ENCODE measurements at regions not wholly inside any gene's neighbourhood (a gene's known extent, or its start where the extent isn't known, plus 50 kb on each side); places are given as distances from the start of the nearest gene placed in this dataset.
A peak's percentile ranks its signal among the peaks of the same experiment; 100 is the strongest.
"Not testable (repeated sequence)": the region's sequence is repeated elsewhere in the genome, so short reads cannot be mapped to it uniquely, and the experiment has no call there.

DNA sequence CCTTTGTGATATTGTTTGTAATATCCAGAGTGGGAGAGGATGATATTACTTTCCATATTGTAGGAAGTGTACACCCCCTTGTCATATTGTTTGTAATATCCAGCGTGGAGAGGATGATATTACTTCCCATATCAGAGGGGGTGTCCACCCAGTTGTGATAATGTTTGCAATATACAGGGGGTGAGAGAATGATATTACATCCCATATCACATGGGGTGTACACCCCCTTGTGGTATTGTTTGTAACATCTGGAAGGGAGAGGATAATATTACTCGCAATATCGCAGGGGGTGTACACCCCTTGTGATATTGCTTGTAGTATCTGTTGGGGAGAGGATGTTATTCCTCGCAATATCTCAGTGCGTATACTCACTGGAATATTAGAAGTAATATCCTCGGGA lies 61.5 kb downstream of the PRSS23 start:
- DNase-seq (ENCODE audit: low read depth in 1 of 2, low spot score in 1 of 2), result no peak
- in situ Hi-C loops (cut with HindIII; ENCODE audit: low pct_unique_long_range_greater_than_20kb, low sequenced_read_pairs), result no loop called here
- TF ChIP-seq JUND (IDR thresholded peaks at IDR 0.05; ENCODE audit: low read depth), result no peak

DNA sequence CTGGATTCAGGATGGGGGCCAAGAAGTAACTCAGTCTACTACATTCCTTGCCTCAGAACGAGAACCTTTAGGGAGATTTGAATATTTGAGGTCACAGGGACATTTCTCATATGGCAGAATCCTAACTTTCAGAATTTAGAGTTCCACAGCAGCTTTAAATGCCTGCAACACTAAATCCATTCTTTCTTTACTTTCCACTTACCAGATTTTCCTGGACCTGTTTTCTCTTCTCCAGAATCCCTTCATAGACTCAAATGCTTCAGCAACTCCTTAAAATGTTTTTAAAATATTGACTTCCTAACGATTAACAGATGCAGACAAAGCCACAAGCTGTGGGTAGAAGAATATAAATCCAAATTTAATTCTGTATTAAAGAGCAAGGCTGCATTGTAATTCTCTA lies 63.1 kb downstream of the PRSS23 start:
- in situ Hi-C loops (cut with HindIII; ENCODE audit: low pct_unique_long_range_greater_than_20kb, low sequenced_read_pairs), result no loop called here
- DNase-seq (ENCODE audit: low read depth in 1 of 2, low spot score in 1 of 2), result no peak
- no peak for TF ChIP-seq JUND (IDR thresholded peaks at IDR 0.05; ENCODE audit: low read depth)

DNA sequence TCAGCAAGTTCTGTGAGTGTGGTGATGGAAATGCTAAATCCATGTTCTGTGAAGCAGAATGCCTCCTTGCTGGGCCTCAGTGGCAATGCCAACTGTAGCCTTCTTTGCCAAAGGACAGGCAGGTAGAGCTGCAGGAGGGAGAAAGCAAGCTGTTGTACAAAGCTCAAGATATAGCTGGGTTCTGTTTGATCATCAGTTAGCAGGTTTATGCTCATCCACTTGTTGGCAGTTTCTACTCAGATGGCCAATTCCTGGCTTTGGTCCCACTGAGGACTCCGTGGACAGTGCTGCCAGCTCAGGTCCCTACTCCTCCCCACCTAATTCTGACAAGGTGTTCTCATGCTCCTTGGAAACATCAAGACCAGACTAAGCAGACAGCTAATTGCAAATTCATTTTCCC lies 65.1 kb downstream of the PRSS23 start:
- no peak for DNase-seq (ENCODE audit: low read depth in 1 of 2, low spot score in 1 of 2)
- TF ChIP-seq JUND (IDR thresholded peaks at IDR 0.05; ENCODE audit: low read depth), result no peak
- in situ Hi-C loops (cut with HindIII; ENCODE audit: low pct_unique_long_range_greater_than_20kb, low sequenced_read_pairs), result no loop called here

DNA sequence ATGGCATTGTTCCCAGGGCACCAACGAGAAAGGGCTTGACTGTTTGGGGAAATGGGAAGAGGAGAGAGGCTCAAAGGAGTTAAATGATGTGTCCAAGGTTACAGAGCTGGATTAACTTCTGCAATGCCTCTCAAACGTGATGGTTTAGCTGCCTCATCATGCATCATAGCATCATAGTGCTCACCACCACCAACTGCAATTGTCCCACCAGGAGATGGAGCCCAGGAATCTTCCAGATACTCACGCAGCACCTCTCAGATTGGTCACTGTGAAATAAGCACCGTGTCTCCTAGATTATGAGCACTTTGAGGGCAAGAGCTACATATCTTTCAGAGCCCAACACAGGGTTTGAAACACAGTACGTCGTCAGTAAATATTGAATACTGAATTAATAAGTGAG lies 69.2 kb downstream of the PRSS23 start:
- peak in 1 of 2 experiments; percentile 10 for DNase-seq (ENCODE audit: low read depth in 1 of 2, low spot score in 1 of 2)

DNA sequence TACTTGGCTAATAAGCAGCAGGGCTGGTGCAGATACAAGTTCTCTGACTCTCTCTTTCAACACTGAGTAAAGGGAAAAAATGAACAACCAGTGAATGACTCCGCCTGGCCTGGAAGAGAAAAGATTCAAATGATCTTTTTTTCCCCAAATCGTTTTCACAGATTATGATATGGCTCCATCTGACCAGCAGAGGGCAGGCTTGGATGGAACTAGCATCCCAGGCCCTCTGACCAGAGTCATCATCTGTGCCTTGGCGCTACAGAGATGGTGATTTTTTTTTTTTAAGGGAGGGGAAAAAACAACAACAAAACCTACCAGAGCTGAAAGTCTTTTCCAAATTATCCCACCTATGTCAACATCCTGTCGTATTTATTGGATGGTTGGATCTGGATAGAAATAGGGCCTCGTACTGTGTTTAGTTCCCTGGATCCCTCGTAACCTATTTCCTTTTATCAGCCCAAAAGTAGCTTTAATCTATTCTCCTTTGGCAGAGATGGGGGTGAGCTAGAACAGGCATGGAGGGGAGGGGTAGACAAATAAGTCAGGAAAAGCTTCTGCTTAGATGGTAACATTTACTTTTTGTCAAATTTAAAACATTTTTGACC lies 69.7 kb downstream of the PRSS23 start:
- TF ChIP-seq JUND (IDR thresholded peaks at IDR 0.05; ENCODE audit: low read depth), result no peak
- in situ Hi-C loops (cut with HindIII; ENCODE audit: low pct_unique_long_range_greater_than_20kb, low sequenced_read_pairs), result no loop called here
- DNase-seq (ENCODE audit: low read depth in 1 of 2, low spot score in 1 of 2), result peak; percentile 60 to 72

More for the DNA sequence above, 69.2 kb downstream of the PRSS23 start:
- in situ Hi-C loops (cut with HindIII; ENCODE audit: low pct_unique_long_range_greater_than_20kb, low sequenced_read_pairs), result no loop called here
- TF ChIP-seq JUND (IDR thresholded peaks at IDR 0.05; ENCODE audit: low read depth), result no peak

DNA sequence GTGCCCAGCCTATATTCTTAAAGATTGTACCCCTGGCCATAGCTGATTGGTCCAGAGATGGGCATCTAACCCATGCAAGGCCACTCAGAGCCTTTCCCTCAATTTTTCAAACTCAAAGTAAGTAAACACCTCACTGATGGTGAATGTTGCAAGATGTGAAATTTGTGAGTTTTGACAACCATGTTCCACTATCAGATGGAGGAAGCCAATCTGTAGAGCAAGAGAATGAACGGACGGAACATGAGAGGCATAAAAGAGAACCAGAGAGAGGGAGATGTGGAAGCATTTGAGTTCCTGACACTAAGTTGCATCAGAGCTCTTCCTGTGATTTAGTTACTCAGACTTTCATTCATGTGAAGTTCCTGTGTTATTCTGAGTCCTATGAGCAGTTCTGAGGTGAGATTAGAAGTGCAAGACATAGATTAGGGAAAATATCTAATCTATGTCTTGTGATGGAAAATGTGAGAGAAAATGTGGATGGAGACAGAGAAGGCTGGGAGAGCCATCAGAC lies 73.3 kb downstream of the PRSS23 start:
- in situ Hi-C loops (cut with HindIII; ENCODE audit: low pct_unique_long_range_greater_than_20kb, low sequenced_read_pairs), result no loop called here
- DNase-seq (ENCODE audit: low read depth in 1 of 2, low spot score in 1 of 2), result no peak
- TF ChIP-seq JUND (IDR thresholded peaks at IDR 0.05; ENCODE audit: low read depth), result no peak

DNA sequence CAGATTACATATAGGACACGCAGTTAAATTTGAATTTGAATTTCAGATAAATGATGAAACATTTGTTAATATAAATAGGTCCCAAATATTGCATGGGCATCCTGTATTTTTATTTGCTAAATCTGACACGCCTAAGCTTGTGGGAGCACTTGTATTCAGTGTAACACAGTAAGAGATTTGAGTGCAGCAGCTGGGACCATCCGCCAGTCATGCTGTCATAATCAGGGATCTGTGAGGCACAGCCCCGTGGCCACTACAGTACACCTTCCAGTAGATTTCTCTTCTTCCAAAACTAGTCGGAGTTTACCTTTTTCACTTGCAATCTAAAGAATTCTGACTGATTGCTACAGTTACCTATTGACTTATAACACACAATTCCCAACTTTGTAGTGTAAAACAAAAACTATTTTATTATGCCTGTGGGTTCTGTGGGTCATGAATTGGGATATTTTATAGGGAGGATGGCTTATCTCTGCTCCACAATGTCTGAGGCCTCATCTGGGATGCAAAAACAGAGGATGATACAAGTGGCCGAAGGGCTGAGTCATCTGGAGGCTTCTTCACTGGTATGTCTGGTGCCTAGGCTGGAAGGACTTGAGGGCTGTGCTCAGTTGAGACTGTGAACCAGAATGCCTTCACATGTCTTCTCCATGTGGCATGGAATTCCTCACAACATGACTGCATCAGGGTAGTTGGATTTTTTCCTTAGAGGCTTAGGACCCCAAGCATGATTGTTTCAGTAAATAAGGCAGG lies 74.1 kb downstream of the PRSS23 start:
- in situ Hi-C loops (cut with HindIII; ENCODE audit: low pct_unique_long_range_greater_than_20kb, low sequenced_read_pairs), result no loop called here
- no peak for DNase-seq (ENCODE audit: low read depth in 1 of 2, low spot score in 1 of 2)
- TF ChIP-seq JUND (IDR thresholded peaks at IDR 0.05; ENCODE audit: low read depth), result no peak

DNA sequence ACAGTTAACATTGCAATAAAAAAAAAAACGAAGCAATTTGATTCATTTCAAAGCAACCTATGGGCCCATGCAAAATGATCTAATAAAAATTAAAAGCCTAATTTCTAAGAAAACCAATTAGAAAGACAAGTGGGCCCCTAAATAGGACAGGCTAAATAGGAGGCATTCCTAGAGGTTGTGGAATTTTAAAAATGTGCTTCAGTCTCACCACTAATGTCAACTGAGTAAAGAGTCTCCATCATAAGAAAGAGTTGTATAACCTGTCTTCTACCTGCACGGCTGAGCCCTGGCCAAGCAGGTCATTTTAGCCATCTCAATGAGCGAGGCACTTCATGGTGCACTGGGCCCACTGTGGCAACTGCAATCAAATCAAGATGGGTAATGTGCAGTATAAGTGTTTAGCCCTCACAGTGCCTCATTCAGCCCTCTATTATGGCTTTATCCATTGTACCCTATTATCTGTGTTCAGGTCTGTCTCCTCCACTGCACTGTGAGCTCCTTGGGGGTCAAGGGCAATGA lies 76.4 kb downstream of the PRSS23 start:
- TF ChIP-seq JUND (IDR thresholded peaks at IDR 0.05; ENCODE audit: low read depth), result no peak
- DNase-seq (ENCODE audit: low read depth in 1 of 2, low spot score in 1 of 2), result peak; percentile 38 to 45
- in situ Hi-C loops (cut with HindIII; ENCODE audit: low pct_unique_long_range_greater_than_20kb, low sequenced_read_pairs), result no loop called here

DNA sequence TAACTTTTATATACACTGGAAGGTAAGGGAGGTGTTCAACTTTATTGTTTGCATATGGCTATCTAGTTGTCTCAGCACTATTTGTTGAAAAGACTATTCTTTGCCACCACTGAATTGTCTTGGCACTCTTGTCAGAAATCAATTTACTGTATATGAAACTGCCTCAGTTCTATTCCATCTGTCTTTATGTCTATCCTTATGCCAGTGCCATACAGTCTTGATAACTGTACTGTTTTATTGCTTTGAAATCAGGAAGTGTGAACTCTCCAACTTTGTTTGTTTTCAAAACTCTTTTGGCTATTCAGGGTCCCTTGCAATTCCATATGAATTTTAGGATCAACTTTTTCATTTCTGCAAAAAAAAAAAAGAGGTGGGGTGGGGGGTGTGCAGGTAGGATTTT lies 77.2 kb downstream of the PRSS23 start:
- in situ Hi-C loops (cut with HindIII; ENCODE audit: low pct_unique_long_range_greater_than_20kb, low sequenced_read_pairs), result no loop called here
- no peak for TF ChIP-seq JUND (IDR thresholded peaks at IDR 0.05; ENCODE audit: low read depth)
- no peak for DNase-seq (ENCODE audit: low read depth in 1 of 2, low spot score in 1 of 2)

DNA sequence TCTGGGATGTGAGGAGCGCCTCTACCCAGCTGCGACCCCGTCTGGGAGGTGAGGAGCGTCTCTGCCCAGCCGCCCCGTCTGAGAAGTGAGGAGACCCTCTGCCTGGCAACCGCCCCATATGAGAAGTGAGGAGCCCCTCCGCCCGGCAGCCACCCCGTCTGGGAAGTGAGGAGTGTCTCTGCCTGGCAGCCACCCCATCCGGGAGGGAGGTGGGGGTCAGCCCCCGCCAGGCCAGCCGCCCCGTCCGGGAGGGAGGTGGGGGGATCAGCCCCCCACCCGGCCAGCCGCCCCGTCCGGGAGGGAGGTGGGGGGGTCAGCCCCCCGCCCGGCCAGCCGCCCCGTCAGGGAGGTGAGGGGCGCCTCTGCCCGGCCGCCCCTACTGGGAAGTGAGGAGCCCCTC lies 76.0 kb downstream of the FZD4 start:
- DNase-seq (ENCODE audit: low read depth in 1 of 2, low spot score in 1 of 2); in situ Hi-C loops (cut with HindIII; ENCODE audit: low pct_unique_long_range_greater_than_20kb, low sequenced_read_pairs): not testable (repeated sequence)

DNA sequence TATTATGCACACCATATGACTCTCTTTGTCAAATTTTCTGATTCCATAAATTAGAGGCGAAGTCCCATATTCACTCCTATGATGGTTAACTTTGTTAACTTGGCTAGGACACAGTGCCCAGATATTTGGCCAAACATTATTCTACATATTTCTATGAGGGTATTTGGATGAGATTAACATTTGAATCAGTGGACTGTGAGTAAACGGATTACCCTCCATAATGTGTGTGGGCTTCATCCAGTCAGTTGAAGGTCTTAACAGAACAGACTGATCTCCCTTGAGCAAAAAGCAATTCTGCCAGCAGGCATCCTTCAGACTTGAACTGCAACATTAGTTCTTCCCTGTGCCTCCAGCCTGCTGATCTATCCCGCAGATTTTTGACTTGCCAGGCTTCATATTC lies 69.9 kb downstream of the FZD4 start:
- in situ Hi-C loops (cut with HindIII; ENCODE audit: low pct_unique_long_range_greater_than_20kb, low sequenced_read_pairs), result no loop called here
- no peak for TF ChIP-seq JUND (IDR thresholded peaks at IDR 0.05; ENCODE audit: low read depth)
- no peak for DNase-seq (ENCODE audit: low read depth in 1 of 2, low spot score in 1 of 2)

DNA sequence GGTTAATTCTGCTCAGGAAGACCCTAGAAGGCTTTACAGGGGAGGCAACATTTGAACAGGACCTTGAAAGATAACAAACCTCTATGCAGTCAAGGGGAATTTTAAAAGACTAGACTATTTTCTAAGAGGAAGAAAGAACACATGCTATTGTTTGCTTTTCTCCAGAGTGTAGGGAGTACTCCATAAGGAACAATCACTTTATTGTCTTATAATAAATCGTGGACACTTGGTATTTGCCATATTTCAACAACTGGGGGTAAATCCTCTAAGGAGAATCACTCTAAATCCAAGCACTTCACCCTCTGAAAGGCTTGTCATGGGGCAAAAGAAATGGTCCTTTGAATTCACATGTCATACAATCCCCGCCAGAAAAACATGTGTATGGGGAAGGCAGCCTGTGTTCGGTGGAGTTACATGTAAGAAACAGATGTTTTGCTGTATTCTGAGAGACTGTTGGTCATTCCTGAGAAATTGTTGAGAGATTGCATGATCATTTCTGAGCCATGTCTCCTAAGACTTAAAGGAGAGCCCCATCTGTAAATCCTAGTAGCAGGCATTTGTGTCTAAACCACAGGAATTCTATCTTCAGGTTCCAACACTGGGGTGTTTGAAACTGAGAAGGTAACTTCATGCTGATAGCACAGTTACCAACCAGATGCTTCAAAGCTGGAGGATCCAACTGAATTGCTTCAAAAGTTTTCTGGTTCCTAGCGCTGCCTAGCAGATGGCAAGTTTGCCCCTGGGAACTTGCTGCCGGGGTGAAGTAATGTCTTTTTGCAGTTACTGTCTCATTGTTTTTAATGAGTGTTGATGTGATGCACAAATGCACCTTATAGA lies 66.8 kb downstream of the FZD4 start:
- in situ Hi-C loops (cut with HindIII; ENCODE audit: low pct_unique_long_range_greater_than_20kb, low sequenced_read_pairs), result no loop called here
- no peak for TF ChIP-seq JUND (IDR thresholded peaks at IDR 0.05; ENCODE audit: low read depth)
- DNase-seq (ENCODE audit: low read depth in 1 of 2, low spot score in 1 of 2), result no peak

DNA sequence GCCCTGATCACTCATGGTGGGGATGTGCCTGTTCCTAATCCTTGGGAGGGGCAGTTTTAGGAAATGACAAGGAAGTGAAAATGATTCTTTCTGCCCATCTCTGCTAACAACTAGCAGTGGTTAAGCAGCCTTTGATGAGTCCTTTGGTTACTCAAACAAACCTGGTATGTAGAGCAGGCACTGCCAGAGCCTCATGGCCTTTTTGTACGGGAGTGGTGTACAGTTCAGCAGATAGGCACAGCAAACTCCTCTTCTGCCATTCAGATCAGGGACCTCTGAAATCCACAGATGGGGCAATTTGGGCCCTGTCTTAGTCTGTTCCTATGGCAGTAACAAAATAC lies 66.2 kb downstream of the FZD4 start:
- TF ChIP-seq JUND (IDR thresholded peaks at IDR 0.05; ENCODE audit: low read depth), result no peak
- in situ Hi-C loops (cut with HindIII; ENCODE audit: low pct_unique_long_range_greater_than_20kb, low sequenced_read_pairs), result no loop called here
- DNase-seq (ENCODE audit: low read depth in 1 of 2, low spot score in 1 of 2), result peak in 1 of 2 experiments; percentile 13

All from T47D (cell line).